HEK293 (cell line): ENCODE measurements at regions not wholly inside any gene's neighbourhood (a gene's known extent, or its start where the extent isn't known, plus 50 kb on each side); places are given as distances from the start of the nearest gene placed in this dataset.

Source experiments
- CTCF ChIA-PET: fragments of 350-600 bp; formaldehyde crosslinking; extraction: SDS; loops from one replicate; lab custom pipeline; 2021; ENCODE audit warnings: antibody characterized with exemption; lab: Yijun Ruan, JAX
- POLR2A ChIA-PET: fragments of 300-600 bp; formaldehyde crosslinking; extraction: SDS; loops from one replicate; lab custom pipeline; 2020; ENCODE audit warnings: antibody characterized with exemption, inconsistent platforms; lab: Yijun Ruan, JAX
- H3K27ac ChIP-seq: fragments of 200-500 bp; sonication (Bioruptor generic); 2 replicates; pipeline ENCODE4 v1.5.1; 2014; ENCODE audit warnings: low read depth, low read length, control low read depth, inconsistent platforms; ENCODE audit errors: extremely low read depth
- H3K36me3 ChIP-seq, 2 experiments: fragments of 200-500 bp in 1 of 2; sonication (Bioruptor generic) in 1 of 2; 1 replicate in 1 of 2; 2 replicates in 1 of 2; pipeline ENCODE4 v1.5.1; 2014 to 2017; ENCODE audit warnings: inconsistent platforms in 2 of 2, low read length in 2 of 2; ENCODE audit not compliant: control insufficient read depth in 2 of 2, insufficient read depth in 1 of 2
- H3K4me1 ChIP-seq: fragments of 200-500 bp; sonication (Bioruptor generic); 2 replicates; pipeline ENCODE4 v1.5.1; 2014; ENCODE audit warnings: mild to moderate bottlenecking, low read length, inconsistent platforms; ENCODE audit not compliant: control insufficient read depth, insufficient read depth
- H3K4me3 ChIP-seq: 2 replicates; pipeline ENCODE4 v1.5.1; 2011; ENCODE audit warnings: low read depth, mild to moderate bottlenecking, control low read depth, low read length, moderate library complexity
- H3K9me3 ChIP-seq: fragments of 200-500 bp; sonication (Bioruptor generic); 2 replicates; pipeline ENCODE4 v1.5.1; 2014; ENCODE audit warnings: low read depth, low read length, inconsistent platforms; ENCODE audit not compliant: control insufficient read depth, insufficient read depth
- EGR2 ChIP-seq: fragments of 450-650 bp; formaldehyde crosslinking; IDR thresholded peaks from 2 replicates; pipeline ENCODE4 v1.5.1; 2016; ENCODE audit warnings: low read depth, missing biosample characterization, missing genetic modification characterization
- ZBTB20 ChIP-seq: fragments of 450-650 bp; formaldehyde crosslinking; IDR thresholded peaks from 2 replicates; pipeline ENCODE4 v1.5.1; 2016; ENCODE audit warnings: missing biosample characterization, missing genetic modification characterization
- ZBTB21 ChIP-seq: fragments of 450-650 bp; formaldehyde crosslinking; IDR thresholded peaks from 2 replicates; pipeline ENCODE4 v1.5.1; 2017; ENCODE audit warnings: missing biosample characterization, missing genetic modification characterization
- ZEB2 ChIP-seq: fragments of 450-650 bp; formaldehyde crosslinking; IDR thresholded peaks from 2 replicates; pipeline ENCODE4 v1.5.1; 2016; ENCODE audit warnings: missing biosample characterization, missing genetic modification characterization
- ZIC2 ChIP-seq: fragments of 450-650 bp; formaldehyde crosslinking; IDR thresholded peaks from 2 replicates; pipeline ENCODE4 v1.5.1; 2016; ENCODE audit warnings: missing biosample characterization, missing genetic modification characterization
- ZNF112 ChIP-seq: fragments of 450-650 bp; formaldehyde crosslinking; IDR thresholded peaks from 2 replicates; pipeline ENCODE4 v1.5.0; 2017; ENCODE audit warnings: missing biosample characterization, missing genetic modification characterization
- ZNF133 ChIP-seq: fragments of 450-650 bp; formaldehyde crosslinking; IDR thresholded peaks from 2 replicates; pipeline ENCODE4 v1.5.1; 2016; ENCODE audit warnings: missing biosample characterization, missing genetic modification characterization
- ZNF138 ChIP-seq: fragments of 450-650 bp; formaldehyde crosslinking; IDR thresholded peaks from 2 replicates; pipeline ENCODE4 v1.5.1; 2016; ENCODE audit warnings: missing biosample characterization, missing genetic modification characterization, borderline replicate concordance
- ZNF175 ChIP-seq: fragments of 450-650 bp; formaldehyde crosslinking; IDR thresholded peaks from 2 replicates; pipeline ENCODE4 v1.5.1; 2016; ENCODE audit warnings: missing biosample characterization, missing genetic modification characterization
- ZNF19 ChIP-seq: fragments of 450-650 bp; formaldehyde crosslinking; IDR thresholded peaks from 2 replicates; pipeline ENCODE4; 2016; ENCODE audit warnings: missing biosample characterization, missing genetic modification characterization, low read depth
- ZNF202 ChIP-seq: fragments of 450-650 bp; formaldehyde crosslinking; IDR thresholded peaks from 2 replicates; pipeline ENCODE4 v1.5.1; 2016; ENCODE audit warnings: missing biosample characterization, missing genetic modification characterization, borderline replicate concordance
- ZNF239 ChIP-seq: fragments of 450-650 bp; formaldehyde crosslinking; IDR thresholded peaks from 2 replicates; pipeline ENCODE4 v1.5.1; 2016; ENCODE audit warnings: missing biosample characterization, missing genetic modification characterization
- ZNF24 ChIP-seq: fragments of 450-650 bp; formaldehyde crosslinking; IDR thresholded peaks from 2 replicates; pipeline ENCODE4 v1.5.1; 2016; ENCODE audit warnings: missing biosample characterization, missing genetic modification characterization
- ZNF391 ChIP-seq: fragments of 450-650 bp; formaldehyde crosslinking; IDR thresholded peaks from 2 replicates; pipeline ENCODE4 v1.5.1; 2016; ENCODE audit warnings: low read depth, missing biosample characterization, missing genetic modification characterization, borderline replicate concordance
- ZNF416 ChIP-seq: fragments of 450-650 bp; formaldehyde crosslinking; IDR thresholded peaks from 2 replicates; pipeline ENCODE4 v1.5.1; 2016; ENCODE audit warnings: missing biosample characterization, missing genetic modification characterization
- ZNF426 ChIP-seq: fragments of 450-650 bp; formaldehyde crosslinking; IDR thresholded peaks from 2 replicates; pipeline ENCODE4 v1.5.1; 2017; ENCODE audit warnings: missing biosample characterization, missing genetic modification characterization, mild to moderate bottlenecking, inconsistent platforms, moderate library complexity
- ZNF48 ChIP-seq: fragments of 450-650 bp; formaldehyde crosslinking; IDR thresholded peaks from 2 replicates; pipeline ENCODE4 v1.5.1; 2016; ENCODE audit warnings: missing biosample characterization, missing genetic modification characterization
- ZNF530 ChIP-seq: fragments of 450-650 bp; formaldehyde crosslinking; IDR thresholded peaks from 2 replicates; pipeline ENCODE4 v1.5.1; 2016; ENCODE audit warnings: low read depth, missing biosample characterization, missing genetic modification characterization
- ZNF621 ChIP-seq: fragments of 450-650 bp; formaldehyde crosslinking; IDR thresholded peaks from 2 replicates; pipeline ENCODE4 v1.5.1; 2017; ENCODE audit warnings: missing biosample characterization, missing genetic modification characterization
- ZNF670 ChIP-seq: fragments of 450-650 bp; formaldehyde crosslinking; IDR thresholded peaks from 2 replicates; pipeline ENCODE4 v1.5.1; 2016; ENCODE audit warnings: missing biosample characterization, missing genetic modification characterization, low read depth
- ZNF768 ChIP-seq: fragments of 450-650 bp; formaldehyde crosslinking; IDR thresholded peaks from 2 replicates; pipeline ENCODE4 v1.5.1; 2018; ENCODE audit warnings: missing biosample characterization, mild to moderate bottlenecking, missing genetic modification characterization
- ZNF830 ChIP-seq: fragments of 450-650 bp; IDR thresholded peaks from 2 replicates; pipeline ENCODE4 v1.5.0; 2018; ENCODE audit warnings: missing biosample characterization, missing genetic modification characterization, low read depth, mild to moderate bottlenecking, moderate library complexity
- TF ChIP-seq, protein P1 (sequence below): fragments of 450-650 bp; formaldehyde crosslinking; IDR thresholded peaks from 2 replicates; pipeline ENCODE4 v1.5.1; 2016; ENCODE audit warnings: missing biosample characterization, missing genetic modification characterization
- TF ChIP-seq, protein P2 (sequence below): fragments of 450-650 bp; formaldehyde crosslinking; IDR thresholded peaks from 2 replicates; pipeline ENCODE4 v1.5.1; 2016; ENCODE audit warnings: missing biosample characterization, missing genetic modification characterization, low read depth
- TF ChIP-seq, protein P3 (sequence below): fragments of 450-650 bp; formaldehyde crosslinking; IDR thresholded peaks from 2 replicates; pipeline ENCODE4 v1.5.1; 2017; ENCODE audit warnings: missing biosample characterization, missing genetic modification characterization
- TF ChIP-seq, protein P4 (sequence below): fragments of 450-650 bp; IDR thresholded peaks from 2 replicates; pipeline ENCODE4 v1.5.1; 2018; ENCODE audit warnings: missing biosample characterization, mild to moderate bottlenecking, missing genetic modification characterization

DNA sequence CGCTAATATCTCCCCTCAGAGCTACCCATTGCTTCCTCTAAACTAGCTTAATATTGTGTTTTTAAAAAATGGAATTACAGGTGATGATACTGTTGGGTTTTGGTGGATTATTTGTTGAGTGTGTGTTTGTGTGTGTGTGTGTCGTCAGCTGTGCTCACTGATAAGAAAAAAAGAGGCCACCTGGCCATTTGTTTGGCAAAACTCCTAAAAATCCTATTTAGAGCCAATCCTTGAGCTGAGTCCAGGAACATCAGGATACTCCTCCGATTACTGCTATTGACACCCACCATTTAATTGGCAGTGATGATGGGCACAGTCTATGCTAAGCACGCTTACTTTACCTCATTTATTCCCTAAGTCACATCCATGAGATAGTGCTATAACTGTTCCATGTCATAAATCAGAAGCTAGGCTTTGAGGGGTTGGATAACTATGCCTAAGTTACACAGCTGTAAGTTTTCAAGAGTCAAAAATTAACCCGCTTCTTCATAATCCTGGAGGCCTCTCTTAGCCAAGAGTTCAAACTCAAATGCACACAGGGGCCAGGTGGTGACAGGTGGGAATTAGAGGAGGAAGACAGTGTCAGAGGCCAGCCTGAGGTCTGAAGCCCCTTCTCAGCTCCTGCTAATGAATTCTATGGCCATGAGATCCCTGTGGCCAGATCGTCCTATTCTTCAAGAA lies 1026.6 kb upstream of the TMEM132C start:
- no peak overlapping the region for H3K27ac ChIP-seq
- no peak overlapping the region for H3K4me3 ChIP-seq
- TF ChIP-seq ZBTB21 (tag by site-specific recombination) (no peak), ZNF175 (tag by site-specific recombination) (no peak), EGR2 (no peak), ZNF48 (tag by site-specific recombination) (no peak), ZEB2 (tag by site-specific recombination) (no peak)
- TF ChIP-seq, protein P1, sequence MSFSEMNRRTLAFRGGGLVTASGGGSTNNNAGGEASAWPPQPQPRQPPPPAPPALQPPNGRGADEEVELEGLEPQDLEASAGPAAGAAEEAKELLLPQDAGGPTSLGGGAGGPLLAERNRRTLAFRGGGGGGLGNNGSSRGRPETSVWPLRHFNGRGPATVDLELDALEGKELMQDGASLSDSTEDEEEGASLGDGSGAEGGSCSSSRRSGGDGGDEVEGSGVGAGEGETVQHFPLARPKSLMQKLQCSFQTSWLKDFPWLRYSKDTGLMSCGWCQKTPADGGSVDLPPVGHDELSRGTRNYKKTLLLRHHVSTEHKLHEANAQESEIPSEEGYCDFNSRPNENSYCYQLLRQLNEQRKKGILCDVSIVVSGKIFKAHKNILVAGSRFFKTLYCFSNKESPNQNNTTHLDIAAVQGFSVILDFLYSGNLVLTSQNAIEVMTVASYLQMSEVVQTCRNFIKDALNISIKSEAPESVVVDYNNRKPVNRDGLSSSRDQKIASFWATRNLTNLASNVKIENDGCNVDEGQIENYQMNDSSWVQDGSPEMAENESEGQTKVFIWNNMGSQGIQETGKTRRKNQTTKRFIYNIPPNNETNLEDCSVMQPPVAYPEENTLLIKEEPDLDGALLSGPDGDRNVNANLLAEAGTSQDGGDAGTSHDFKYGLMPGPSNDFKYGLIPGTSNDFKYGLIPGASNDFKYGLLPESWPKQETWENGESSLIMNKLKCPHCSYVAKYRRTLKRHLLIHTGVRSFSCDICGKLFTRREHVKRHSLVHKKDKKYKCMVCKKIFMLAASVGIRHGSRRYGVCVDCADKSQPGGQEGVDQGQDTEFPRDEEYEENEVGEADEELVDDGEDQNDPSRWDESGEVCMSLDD (tag by site-specific recombination) = no peak
- ChIA-PET POLR2A (no interaction called here), CTCF (no interaction called here)
- no peaks in the 10 kb centered on the region for H3K4me1 ChIP-seq
- H3K9me3 ChIP-seq = no peaks in the 10 kb centered on the region
- no peaks in the 10 kb centered on the region for H3K36me3 ChIP-seq

DNA sequence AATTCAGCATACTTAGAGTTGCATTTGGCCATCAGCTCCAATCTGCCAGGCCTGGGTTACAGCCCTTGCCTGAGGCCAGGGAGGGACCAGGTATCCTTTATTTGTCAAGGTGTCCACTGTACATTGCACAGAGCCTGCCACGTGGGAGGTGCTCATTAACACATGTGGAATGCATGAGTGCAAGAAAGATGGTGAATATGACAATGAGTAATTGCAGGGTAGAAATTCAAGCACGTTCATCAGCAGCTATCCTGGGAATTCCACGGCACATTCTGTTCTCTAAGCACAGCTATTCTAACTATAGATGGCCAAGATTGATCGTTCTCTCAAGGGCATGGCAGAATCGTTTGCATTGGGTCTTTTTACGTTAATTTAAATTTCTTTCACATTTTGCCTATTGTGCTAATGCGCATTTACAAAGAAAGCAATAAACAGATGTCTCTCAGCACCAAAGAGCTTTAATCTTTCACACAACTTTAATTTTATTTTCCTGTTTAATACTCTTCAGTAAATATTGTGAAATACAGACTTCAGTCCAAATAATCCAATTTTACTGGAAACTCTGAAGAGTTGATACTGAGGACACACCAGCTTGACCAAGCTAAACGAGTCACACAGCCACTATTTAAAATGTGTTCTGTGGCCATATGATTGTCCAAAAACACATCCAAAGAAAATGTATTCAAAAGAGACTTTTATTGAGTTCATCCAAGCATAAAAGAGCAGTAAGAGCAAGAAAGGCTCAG lies 1025.7 kb upstream of the TMEM132C start:
- no peaks in the 10 kb centered on the region for H3K36me3 ChIP-seq
- H3K4me3 ChIP-seq = no peak overlapping the region
- H3K9me3 ChIP-seq = no peaks in the 10 kb centered on the region
- ChIA-PET POLR2A (no interaction called here), CTCF (no interaction called here)
- no peak overlapping the region for H3K27ac ChIP-seq
- TF ChIP-seq ZNF670 (tag by site-specific recombination) = no peak
- no peak for TF ChIP-seq ZNF202 (tag by site-specific recombination)
- TF ChIP-seq, protein P2, sequence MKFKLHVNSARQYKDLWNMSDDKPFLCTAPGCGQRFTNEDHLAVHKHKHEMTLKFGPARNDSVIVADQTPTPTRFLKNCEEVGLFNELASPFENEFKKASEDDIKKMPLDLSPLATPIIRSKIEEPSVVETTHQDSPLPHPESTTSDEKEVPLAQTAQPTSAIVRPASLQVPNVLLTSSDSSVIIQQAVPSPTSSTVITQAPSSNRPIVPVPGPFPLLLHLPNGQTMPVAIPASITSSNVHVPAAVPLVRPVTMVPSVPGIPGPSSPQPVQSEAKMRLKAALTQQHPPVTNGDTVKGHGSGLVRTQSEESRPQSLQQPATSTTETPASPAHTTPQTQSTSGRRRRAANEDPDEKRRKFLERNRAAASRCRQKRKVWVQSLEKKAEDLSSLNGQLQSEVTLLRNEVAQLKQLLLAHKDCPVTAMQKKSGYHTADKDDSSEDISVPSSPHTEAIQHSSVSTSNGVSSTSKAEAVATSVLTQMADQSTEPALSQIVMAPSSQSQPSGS (tag by site-specific recombination) = no peak
- no peak for TF ChIP-seq ZBTB20
- TF ChIP-seq ZNF24 (tag by site-specific recombination) = no peak
- TF ChIP-seq ZIC2 (tag by site-specific recombination) = no peak
- TF ChIP-seq, protein P3, sequence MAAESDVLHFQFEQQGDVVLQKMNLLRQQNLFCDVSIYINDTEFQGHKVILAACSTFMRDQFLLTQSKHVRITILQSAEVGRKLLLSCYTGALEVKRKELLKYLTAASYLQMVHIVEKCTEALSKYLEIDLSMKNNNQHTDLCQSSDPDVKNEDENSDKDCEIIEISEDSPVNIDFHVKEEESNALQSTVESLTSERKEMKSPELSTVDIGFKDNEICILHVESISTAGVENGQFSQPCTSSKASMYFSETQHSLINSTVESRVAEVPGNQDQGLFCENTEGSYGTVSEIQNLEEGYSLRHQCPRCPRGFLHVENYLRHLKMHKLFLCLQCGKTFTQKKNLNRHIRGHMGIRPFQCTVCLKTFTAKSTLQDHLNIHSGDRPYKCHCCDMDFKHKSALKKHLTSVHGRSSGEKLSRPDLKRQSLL (tag by site-specific recombination) = no peak
- TF ChIP-seq ZNF239 (tag by site-specific recombination) = no peak
- TF ChIP-seq ZNF768 (tag by site-specific recombination) = no peak
- TF ChIP-seq ZNF391 (tag by site-specific recombination) = no peak
- no peaks in the 10 kb centered on the region for H3K4me1 ChIP-seq

DNA sequence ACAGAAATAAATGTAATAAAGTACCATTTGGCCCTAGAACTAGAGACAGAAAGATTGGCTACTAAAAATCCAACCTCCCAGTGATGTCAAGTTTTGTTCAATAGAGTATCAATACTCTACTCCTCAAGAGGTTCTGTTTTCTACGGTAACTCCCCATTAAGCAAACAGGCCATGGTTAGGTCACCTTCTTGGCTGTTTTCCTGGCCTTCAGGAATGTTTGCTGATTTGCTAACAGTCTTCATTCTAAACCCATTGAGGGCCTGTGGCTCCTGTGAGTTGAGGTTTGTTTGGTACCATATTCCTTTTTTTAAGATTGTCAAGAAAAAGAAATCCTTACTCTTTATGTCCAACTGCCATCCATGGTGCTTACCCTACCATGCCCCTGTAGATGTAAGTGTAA lies 1022.0 kb upstream of the TMEM132C start:
- H3K9me3 ChIP-seq = no peaks in the 10 kb centered on the region
- no peaks in the 10 kb centered on the region for H3K36me3 ChIP-seq
- ChIA-PET POLR2A (no interaction called here), CTCF (no interaction called here)
- no peak overlapping the region for H3K4me3 ChIP-seq
- H3K27ac ChIP-seq = no peak overlapping the region
- H3K4me1 ChIP-seq = no peaks in the 10 kb centered on the region
- TF ChIP-seq ZNF426 (tag by site-specific recombination) (no peak), ZNF133 (tag by site-specific recombination) (no peak), ZNF416 (tag by site-specific recombination) (no peak), ZNF621 (tag by site-specific recombination) (no peak), ZNF830 (tag by site-specific recombination) (no peak), ZNF530 (tag by site-specific recombination) (no peak), ZNF19 (no peak), ZNF138 (tag by site-specific recombination) (no peak), ZNF112 (tag by site-specific recombination) (no peak)
- TF ChIP-seq, protein P4, sequence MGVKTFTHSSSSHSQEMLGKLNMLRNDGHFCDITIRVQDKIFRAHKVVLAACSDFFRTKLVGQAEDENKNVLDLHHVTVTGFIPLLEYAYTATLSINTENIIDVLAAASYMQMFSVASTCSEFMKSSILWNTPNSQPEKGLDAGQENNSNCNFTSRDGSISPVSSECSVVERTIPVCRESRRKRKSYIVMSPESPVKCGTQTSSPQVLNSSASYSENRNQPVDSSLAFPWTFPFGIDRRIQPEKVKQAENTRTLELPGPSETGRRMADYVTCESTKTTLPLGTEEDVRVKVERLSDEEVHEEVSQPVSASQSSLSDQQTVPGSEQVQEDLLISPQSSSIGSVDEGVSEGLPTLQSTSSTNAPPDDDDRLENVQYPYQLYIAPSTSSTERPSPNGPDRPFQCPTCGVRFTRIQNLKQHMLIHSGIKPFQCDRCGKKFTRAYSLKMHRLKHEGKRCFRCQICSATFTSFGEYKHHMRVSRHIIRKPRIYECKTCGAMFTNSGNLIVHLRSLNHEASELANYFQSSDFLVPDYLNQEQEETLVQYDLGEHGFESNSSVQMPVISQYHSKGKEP (tag by site-specific recombination) = no peak
